ENCODE measurements at regions not wholly inside any gene's neighbourhood (a gene's known extent, or its start where the extent isn't known, plus 50 kb on each side); places are given as distances from the start of the nearest gene placed in this dataset.

DNA sequence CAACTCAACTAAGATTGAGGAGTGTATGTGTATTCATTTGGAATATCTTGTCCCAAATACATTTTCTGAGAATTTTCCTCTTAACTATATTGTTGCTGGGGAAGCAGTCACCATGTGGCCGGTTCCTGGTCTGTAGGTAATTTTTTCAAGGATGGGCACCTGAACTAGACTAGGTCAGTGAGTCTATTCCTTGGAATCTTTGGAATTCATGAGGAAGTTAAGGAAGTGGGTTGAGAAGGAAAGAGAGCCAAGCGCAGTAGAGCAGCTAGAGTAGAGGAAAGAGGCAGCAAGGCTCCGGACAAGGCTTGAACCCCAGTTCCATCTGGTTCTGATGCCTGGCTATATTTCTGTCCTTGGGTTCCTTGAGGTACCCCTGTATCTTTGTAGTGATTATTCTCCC, 183.7 kb downstream of the DACT1 start:
- TF ChIP-seq CTCF (IDR thresholded peaks at IDR 0.05; ENCODE audit: low read length) (no peak), EZH2 (IDR thresholded peaks at IDR 0.05; ENCODE audit: borderline replicate concordance, low read length) (no peak)

All from OCI-LY1 (cell line).